ENCODE measurements at regions not wholly inside any gene's neighbourhood (a gene's known extent, or its start where the extent isn't known, plus 50 kb on each side); places are given as distances from the start of the nearest gene placed in this dataset.

DNA sequence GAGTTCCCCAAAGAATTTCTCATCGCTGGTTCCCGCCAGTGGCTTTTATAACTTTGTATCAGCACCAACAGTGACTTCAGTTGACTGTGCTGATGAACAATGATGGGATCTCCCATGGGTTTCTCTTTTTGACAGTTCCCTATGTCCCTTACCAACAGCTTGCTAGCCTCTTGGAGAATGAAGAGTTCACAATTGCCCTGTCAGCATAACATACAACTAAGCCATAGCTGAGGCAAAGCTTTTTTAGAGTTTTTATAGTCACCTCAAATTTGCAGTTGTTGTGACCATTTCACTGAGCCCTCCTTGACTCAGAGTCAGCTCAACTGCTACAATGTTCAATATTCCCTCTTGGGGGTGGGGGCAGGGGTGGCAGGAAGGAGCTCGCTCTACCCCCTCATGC lies 179.8 kb downstream of the TFEC start:
- no peaks in the 10 kb centered on the region for H3F3A ChIP-seq (ENCODE audit: insufficient read depth, low read length, poor library complexity, severe bottlenecking)
- H3K4me2 ChIP-seq (ENCODE audit: low read length), result no peak overlapping the region
- H3K4me3 ChIP-seq (ENCODE audit: low read length), result no peak overlapping the region
- H3K36me3 ChIP-seq (ENCODE audit: insufficient read depth, low read length), result no peaks in the 10 kb centered on the region
- no peak overlapping the region for H3K9ac ChIP-seq (ENCODE audit: low read length)
- no peaks in the 10 kb centered on the region for H3K9me2 ChIP-seq (ENCODE audit: insufficient read depth, low read length)
- H3K27ac ChIP-seq (ENCODE audit: low read length), result no peak overlapping the region
- H3K79me2 ChIP-seq (replicated peaks; ENCODE audit: insufficient read depth, low read length), result no peaks in the 10 kb centered on the region
- H3K9me3 ChIP-seq (ENCODE audit: low read length), result no peaks in the 10 kb centered on the region
- no peak for TF ChIP-seq EZH2 (IDR thresholded peaks at IDR 0.05; ENCODE audit: borderline replicate concordance, insufficient read depth, low read length, poor library complexity, severe bottlenecking)
- TF ChIP-seq, protein P1, sequence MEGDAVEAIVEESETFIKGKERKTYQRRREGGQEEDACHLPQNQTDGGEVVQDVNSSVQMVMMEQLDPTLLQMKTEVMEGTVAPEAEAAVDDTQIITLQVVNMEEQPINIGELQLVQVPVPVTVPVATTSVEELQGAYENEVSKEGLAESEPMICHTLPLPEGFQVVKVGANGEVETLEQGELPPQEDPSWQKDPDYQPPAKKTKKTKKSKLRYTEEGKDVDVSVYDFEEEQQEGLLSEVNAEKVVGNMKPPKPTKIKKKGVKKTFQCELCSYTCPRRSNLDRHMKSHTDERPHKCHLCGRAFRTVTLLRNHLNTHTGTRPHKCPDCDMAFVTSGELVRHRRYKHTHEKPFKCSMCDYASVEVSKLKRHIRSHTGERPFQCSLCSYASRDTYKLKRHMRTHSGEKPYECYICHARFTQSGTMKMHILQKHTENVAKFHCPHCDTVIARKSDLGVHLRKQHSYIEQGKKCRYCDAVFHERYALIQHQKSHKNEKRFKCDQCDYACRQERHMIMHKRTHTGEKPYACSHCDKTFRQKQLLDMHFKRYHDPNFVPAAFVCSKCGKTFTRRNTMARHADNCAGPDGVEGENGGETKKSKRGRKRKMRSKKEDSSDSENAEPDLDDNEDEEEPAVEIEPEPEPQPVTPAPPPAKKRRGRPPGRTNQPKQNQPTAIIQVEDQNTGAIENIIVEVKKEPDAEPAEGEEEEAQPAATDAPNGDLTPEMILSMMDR (IDR thresholded peaks at IDR 0.05; ENCODE audit: poor library complexity, severe bottlenecking), result no peak
- TF ChIP-seq, protein P2, sequence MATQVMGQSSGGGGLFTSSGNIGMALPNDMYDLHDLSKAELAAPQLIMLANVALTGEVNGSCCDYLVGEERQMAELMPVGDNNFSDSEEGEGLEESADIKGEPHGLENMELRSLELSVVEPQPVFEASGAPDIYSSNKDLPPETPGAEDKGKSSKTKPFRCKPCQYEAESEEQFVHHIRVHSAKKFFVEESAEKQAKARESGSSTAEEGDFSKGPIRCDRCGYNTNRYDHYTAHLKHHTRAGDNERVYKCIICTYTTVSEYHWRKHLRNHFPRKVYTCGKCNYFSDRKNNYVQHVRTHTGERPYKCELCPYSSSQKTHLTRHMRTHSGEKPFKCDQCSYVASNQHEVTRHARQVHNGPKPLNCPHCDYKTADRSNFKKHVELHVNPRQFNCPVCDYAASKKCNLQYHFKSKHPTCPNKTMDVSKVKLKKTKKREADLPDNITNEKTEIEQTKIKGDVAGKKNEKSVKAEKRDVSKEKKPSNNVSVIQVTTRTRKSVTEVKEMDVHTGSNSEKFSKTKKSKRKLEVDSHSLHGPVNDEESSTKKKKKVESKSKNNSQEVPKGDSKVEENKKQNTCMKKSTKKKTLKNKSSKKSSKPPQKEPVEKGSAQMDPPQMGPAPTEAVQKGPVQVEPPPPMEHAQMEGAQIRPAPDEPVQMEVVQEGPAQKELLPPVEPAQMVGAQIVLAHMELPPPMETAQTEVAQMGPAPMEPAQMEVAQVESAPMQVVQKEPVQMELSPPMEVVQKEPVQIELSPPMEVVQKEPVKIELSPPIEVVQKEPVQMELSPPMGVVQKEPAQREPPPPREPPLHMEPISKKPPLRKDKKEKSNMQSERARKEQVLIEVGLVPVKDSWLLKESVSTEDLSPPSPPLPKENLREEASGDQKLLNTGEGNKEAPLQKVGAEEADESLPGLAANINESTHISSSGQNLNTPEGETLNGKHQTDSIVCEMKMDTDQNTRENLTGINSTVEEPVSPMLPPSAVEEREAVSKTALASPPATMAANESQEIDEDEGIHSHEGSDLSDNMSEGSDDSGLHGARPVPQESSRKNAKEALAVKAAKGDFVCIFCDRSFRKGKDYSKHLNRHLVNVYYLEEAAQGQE (IDR thresholded peaks at IDR 0.05; ENCODE audit: borderline replicate concordance), result no peak
- TF ChIP-seq POLR2AphosphoS5 (IDR thresholded peaks at IDR 0.05), result no peak
- no peak for TF ChIP-seq TAF1 (IDR thresholded peaks at IDR 0.05; ENCODE audit: low read depth)
- TF ChIP-seq MXI1 (conservative IDR thresholded peaks at IDR 0.05; ENCODE audit: poor library complexity, severe bottlenecking), result no peak
- TF ChIP-seq EP300 (conservative IDR thresholded peaks at IDR 0.05; ENCODE audit: poor library complexity, severe bottlenecking), result no peak
- no peak for TF ChIP-seq RAD21 (conservative IDR thresholded peaks at IDR 0.05)
- TF ChIP-seq SMC3 (conservative IDR thresholded peaks at IDR 0.05; ENCODE audit: poor library complexity), result no peak
- H2AFZ ChIP-seq (ENCODE audit: low read depth, low read length), result no peak overlapping the region
- H4K20me1 ChIP-seq (ENCODE audit: insufficient read depth), result no peaks in the 10 kb centered on the region
- H3K27me3 ChIP-seq (ENCODE audit: insufficient read depth, low read depth, low read length), result no peaks in the 10 kb centered on the region

DNA sequence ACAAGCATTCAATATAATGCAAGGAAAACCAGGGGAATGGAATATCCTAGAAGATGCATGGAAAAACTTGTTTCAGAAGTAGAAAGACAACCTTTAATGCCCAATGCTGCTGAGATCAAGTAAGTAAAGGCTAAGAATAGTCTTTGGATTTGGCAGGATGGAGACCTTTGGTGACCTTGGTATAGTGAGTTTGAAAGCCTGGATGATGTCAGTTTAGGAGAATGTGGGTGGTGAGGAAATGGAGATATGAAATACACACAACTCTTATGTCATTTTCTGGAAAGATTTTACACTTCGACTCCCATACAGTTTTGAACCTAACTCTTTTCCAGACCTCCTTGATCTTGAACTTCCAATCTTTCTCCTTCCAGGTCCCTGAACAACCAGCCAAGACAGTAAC lies 185.7 kb downstream of the TFEC start:
- no peak overlapping the region for H2AFZ ChIP-seq (ENCODE audit: low read depth, low read length)
- no peaks in the 10 kb centered on the region for H3K27me3 ChIP-seq (ENCODE audit: insufficient read depth, low read depth, low read length)
- TF ChIP-seq MXI1 (conservative IDR thresholded peaks at IDR 0.05; ENCODE audit: poor library complexity, severe bottlenecking), result no peak
- TF ChIP-seq, protein P2 (IDR thresholded peaks at IDR 0.05; ENCODE audit: borderline replicate concordance), result no peak
- no peak for TF ChIP-seq POLR2AphosphoS5 (IDR thresholded peaks at IDR 0.05)
- TF ChIP-seq, protein P1 (IDR thresholded peaks at IDR 0.05; ENCODE audit: poor library complexity, severe bottlenecking), result no peak
- TF ChIP-seq EP300 (conservative IDR thresholded peaks at IDR 0.05; ENCODE audit: poor library complexity, severe bottlenecking), result no peak
- TF ChIP-seq TAF1 (IDR thresholded peaks at IDR 0.05; ENCODE audit: low read depth), result no peak
- no peak for TF ChIP-seq SMC3 (conservative IDR thresholded peaks at IDR 0.05; ENCODE audit: poor library complexity)
- H3F3A ChIP-seq (ENCODE audit: insufficient read depth, low read length, poor library complexity, severe bottlenecking), result no peaks in the 10 kb centered on the region
- H4K20me1 ChIP-seq (ENCODE audit: insufficient read depth), result no peaks in the 10 kb centered on the region
- H3K9me2 ChIP-seq (ENCODE audit: insufficient read depth, low read length), result no peaks in the 10 kb centered on the region
- no peaks in the 10 kb centered on the region for H3K9me3 ChIP-seq (ENCODE audit: low read length)
- no peak overlapping the region for H3K27ac ChIP-seq (ENCODE audit: low read length)
- no peak overlapping the region for H3K4me2 ChIP-seq (ENCODE audit: low read length)
- H3K36me3 ChIP-seq (ENCODE audit: insufficient read depth, low read length), result no peaks in the 10 kb centered on the region
- H3K9ac ChIP-seq (ENCODE audit: low read length), result no peak overlapping the region
- H3K4me3 ChIP-seq (ENCODE audit: low read length), result no peak overlapping the region
- H3K79me2 ChIP-seq (replicated peaks; ENCODE audit: insufficient read depth, low read length), result no peaks in the 10 kb centered on the region

Data from neural cell (in vitro differentiated cells).